ENCODE measurements at regions not wholly inside any gene's neighbourhood (a gene's known extent, or its start where the extent isn't known, plus 50 kb on each side); places are given as distances from the start of the nearest gene placed in this dataset.

GRCh38 chr20:63127700-63128364 lies 88.1 kb downstream of the YTHDF1 start:
- DNase-seq, result no peak

- DNase-seq, result no peak
These were observed 88.8 kb downstream of the YTHDF1 start for GRCh38 chr20:63126876-63127699.

GRCh38 chr20:63125838-63126601 lies 89.9 kb downstream of the YTHDF1 start:
- no peak for DNase-seq

GRCh38 chr20:63125581-63125837 lies 90.4 kb downstream of the YTHDF1 start:
- DNase-seq, result no peak

GRCh38 chr20:63124782-63125580 lies 91.0 kb downstream of the YTHDF1 start:
- DNase-seq, result no peak

GRCh38 chr20:63124092-63124781 lies 91.7 kb downstream of the YTHDF1 start:
- no peak for DNase-seq

GRCh38 chr20:63123331-63123741 lies 92.6 kb downstream of the YTHDF1 start:
- DNase-seq, result no peak

GRCh38 chr20:63122626-63123025 lies 93.3 kb downstream of the YTHDF1 start:
- no peak for DNase-seq

GRCh38 chr20:63121749-63122405 lies 94.1 kb downstream of the YTHDF1 start:
- no peak for DNase-seq

- DNase-seq, result no peak
These were observed 94.7 kb downstream of the YTHDF1 start for GRCh38 chr20:63121246-63121645.

- DNase-seq, result no peak
These were observed 95.2 kb downstream of the YTHDF1 start for GRCh38 chr20:63120808-63121090.

- DNase-seq, result no peak
These were observed 95.7 kb downstream of the YTHDF1 start for GRCh38 chr20:63119963-63120807.

- peak in 1 of 2 experiments; percentile 30 for DNase-seq
These were observed 96.6 kb downstream of the YTHDF1 start for GRCh38 chr20:63119121-63119962.

GRCh38 chr20:63118303-63119120 lies 97.4 kb downstream of the YTHDF1 start:
- no peak for DNase-seq

GRCh38 chr20:63117661-63118302 lies 98.1 kb downstream of the YTHDF1 start:
- no peak for DNase-seq

GRCh38 chr20:63117151-63117550 lies 98.8 kb downstream of the YTHDF1 start:
- DNase-seq, result peak in 1 of 2 experiments; percentile 52

GRCh38 chr20:63116412-63117106 lies 99.4 kb downstream of the YTHDF1 start:
- DNase-seq, result no peak

Data from SHP77 (cell line).